Uterus (tissue), 2 donors: ENCODE measurements at regions not wholly inside any gene's neighbourhood (a gene's known extent, or its start where the extent isn't known, plus 50 kb on each side); places are given as distances from the start of the nearest gene placed in this dataset.

Experiments
- CTCF ChIP-seq, 4 experiments: fragments of 200-600 bp in 2 of 4; fragments of 450-650 bp in 2 of 4; sonication (generic) in 2 of 4; IDR thresholded peaks; one replicate each; pipeline ENCODE4 v1.5.1; 2016 to 2019; ENCODE audit warnings: antibody characterized with exemption in 4 of 4, mild to moderate bottlenecking in 2 of 4, moderate library complexity in 1 of 4
- POLR2A ChIP-seq, 2 donors: fragments of 450-650 bp; IDR thresholded peaks; one replicate each; pipeline ENCODE4 v1.6.1; 2016; ENCODE audit warnings: antibody characterized with exemption in 2 of 2, mild to moderate bottlenecking in 1 of 2, moderate library complexity in 1 of 2

GRCh38 chr2:113806217-113806913 is 49.9 kb upstream of the SLC35F5 start:
- no peak for TF ChIP-seq CTCF (IDR thresholded peaks at IDR 0.05)
- TF ChIP-seq POLR2A (IDR thresholded peaks at IDR 0.05), result no peak
